Globus pallidus (tissue), 1 donor: ENCODE measurements at regions not wholly inside any gene's neighbourhood (a gene's known extent, or its start where the extent isn't known, plus 50 kb on each side); places are given as distances from the start of the nearest gene placed in this dataset.
"Not testable (repeated sequence)": the region's sequence is repeated elsewhere in the genome, so short reads cannot be mapped to it uniquely, and the experiment has no call there.

Experiments used
- DNase-seq: peaks from one replicate; pipeline ENCODE4 v3.0.0-alpha.2; 2015; ENCODE audit warnings: low spot score

DNA sequence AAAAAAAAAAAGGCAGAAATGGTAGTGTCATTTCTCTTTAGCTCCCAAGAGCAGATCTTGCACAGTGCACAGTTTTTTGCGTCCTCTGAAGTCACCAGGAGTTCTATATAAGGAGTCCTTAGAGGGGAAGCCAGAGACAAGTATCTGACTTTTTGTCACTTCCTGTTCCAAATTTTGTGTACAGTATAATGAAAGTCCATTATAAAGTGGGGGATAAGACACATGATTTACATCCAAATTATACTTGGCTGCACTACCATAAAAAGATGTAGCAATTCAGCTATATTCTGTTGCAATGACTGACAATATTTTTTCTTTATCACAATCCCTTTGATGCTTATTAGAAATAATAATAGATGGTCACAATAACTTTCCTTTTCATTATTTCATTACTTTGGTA, 1276.9 kb upstream of the ADGRL2 start:
- DNase-seq, result no peak

- not testable (repeated sequence) for DNase-seq
These were observed 1277.7 kb upstream of the ADGRL2 start for GRCh38 chr1:80523071-80523470.

DNA sequence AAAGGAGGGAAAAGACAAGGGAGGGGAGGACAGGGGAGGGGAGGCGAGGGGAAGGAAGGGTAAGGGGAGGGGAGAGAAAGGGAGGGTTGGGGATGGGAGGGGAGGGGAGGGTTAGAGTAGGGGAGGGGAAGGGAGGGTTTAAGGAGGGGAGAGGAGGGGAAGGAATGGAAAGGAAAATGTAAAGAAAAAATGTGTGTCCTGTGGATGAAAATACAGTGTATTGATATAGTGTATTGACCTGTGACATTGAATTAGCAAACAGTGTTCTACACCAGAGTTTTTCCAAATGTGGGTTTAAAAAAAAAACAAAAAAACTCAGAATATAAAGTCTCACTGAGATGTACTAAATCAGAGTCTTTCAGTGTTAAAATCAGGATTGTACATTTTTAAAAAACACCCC, 1279.8 kb upstream of the ADGRL2 start:
- DNase-seq, result no peak

GRCh38 chr1:80517062-80517461, 1283.7 kb upstream of the ADGRL2 start:
- no peak for DNase-seq

DNA sequence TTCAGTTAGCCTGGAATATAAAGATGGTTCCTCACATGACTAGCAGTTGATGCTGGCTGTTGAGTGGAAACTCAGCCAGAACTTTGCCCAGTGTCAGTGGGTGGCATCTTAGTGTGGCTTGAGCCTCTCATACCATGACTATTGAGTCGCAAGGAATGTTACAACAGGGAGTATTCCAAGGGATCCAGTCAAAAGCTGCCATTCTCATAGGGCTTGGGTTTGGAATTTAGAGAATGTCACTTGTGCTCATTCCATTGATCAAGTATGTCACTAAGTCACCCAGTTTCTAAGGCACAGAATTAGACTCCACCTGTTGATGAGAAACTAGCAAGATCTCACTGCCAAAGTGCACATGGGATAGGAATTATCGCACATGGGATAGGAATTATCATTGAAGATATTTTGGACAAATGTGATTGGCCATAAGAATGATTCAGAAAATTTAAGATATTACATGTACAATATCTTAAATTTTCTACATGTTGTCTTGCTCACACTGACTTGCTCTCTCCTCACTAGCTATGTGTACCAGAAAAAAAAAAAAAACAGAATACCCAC, 1290.7 kb upstream of the ADGRL2 start:
- no peak for DNase-seq

DNA sequence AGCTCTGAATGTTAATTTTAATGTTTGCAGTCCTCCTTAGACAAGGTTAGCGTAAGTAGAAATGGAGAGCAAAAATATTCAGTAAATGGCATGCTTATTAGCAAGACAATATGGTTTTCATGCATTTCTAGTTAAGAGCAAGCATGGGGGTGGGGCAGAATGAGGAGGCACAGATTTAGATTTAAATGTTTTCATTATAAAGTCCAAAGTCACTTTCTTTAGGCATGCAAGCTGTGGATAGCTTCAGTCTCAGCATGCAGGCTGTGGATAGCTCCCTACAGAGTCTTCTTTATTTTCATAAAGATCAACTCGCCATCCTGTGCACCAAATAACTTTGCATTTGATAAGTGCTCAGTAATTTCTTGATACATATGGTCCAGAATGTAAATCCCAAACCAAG, 1294.5 kb upstream of the ADGRL2 start:
- DNase-seq, result no peak

GRCh38 chr1:80498673-80499072, 1302.1 kb upstream of the ADGRL2 start:
- no peak for DNase-seq

DNA sequence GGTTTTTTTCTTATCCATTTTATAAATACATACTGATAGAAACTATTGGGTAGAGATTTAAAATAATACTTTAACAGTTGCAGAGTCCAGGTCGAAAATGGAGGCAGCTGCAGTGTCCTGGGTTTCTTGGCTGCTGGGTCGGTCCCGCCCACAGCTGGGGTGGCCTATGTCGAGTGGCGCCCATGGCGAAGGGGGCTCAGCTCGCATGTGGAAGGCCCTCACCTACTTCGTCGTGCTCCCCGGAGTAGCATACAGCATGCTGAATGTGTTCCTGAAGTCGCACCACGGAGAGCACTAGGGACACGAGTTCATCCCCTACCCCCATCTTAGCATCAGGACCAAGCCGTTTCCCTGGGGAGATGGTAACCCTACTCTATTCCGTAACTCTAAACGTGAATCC, 1304.9 kb upstream of the ADGRL2 start:
- DNase-seq, result no peak

DNA sequence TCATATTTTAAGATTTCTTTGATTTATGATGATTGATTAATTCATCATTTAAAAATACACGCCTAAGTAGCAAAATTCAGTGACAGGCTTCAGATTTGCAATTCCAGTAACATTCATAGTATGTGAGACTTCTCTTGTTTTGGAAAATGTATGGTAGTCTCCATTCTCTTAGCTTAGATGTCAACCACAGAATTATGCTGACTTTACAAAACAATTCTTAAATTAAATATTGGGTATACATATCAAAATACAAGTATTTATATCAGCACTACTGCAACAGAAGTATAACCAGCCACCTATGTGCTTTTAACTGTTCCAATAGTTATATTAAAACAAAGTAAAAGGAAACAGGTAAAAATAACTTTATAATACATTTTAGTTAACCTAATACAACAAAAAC, 1328.6 kb upstream of the ADGRL2 start:
- DNase-seq, result no peak

GRCh38 chr1:80468356-80468755, 1332.4 kb upstream of the ADGRL2 start:
- DNase-seq, result no peak

DNA sequence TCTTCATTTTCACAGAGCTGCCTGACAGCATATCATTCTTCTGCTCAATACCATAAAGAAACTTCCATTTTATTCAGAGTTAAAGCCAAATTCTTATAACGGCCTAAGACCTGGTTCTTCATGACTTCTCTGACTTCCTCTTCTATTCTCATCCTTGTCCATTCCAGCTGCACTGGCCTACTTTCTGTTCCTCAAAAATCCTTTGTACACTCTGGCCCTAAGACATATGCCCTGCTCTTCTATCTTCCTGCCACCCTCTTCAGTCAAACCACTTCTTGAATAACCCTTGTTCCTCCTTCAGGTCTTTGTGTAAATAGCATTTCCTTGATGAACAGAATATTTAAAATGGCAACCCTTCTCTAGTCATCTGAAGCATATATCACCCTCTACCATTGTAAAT, 1338.7 kb upstream of the ADGRL2 start:
- peak; percentile 31 for DNase-seq

DNA sequence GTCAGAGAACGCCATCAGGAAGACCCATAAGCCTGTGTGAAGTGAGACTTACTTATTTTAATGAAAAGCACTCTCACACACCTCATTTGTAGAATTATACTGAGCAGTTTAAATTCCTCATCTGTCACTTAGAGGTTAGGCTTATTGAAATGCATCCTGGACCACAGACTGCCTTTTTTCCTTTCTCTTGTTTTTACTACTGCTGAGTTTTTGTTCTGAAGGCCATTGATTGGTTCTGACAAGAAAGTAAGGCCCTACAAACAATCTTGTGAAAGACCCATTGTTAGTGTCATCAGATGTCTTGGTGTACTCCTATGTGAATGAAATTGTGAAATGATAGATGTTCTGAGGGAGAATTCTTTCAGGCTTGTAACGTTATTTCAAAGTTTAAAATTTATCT, 1343.3 kb upstream of the ADGRL2 start:
- DNase-seq, result no peak

GRCh38 chr1:80453775-80454174, 1347.0 kb upstream of the ADGRL2 start:
- no peak for DNase-seq

GRCh38 chr1:80450711-80451110, 1350.0 kb upstream of the ADGRL2 start:
- no peak for DNase-seq

GRCh38 chr1:80448081-80448480, 1352.7 kb upstream of the ADGRL2 start:
- DNase-seq, result no peak

- DNase-seq, result no peak
These were observed 1353.2 kb upstream of the ADGRL2 start for GRCh38 chr1:80447526-80447925.

- DNase-seq, result no peak
These were observed 1355.7 kb upstream of the ADGRL2 start for GRCh38 chr1:80445033-80445432.

- no peak for DNase-seq
These were observed 1356.6 kb upstream of the ADGRL2 start for GRCh38 chr1:80444171-80444570.

- DNase-seq, result no peak
These were observed 1359.1 kb upstream of the ADGRL2 start for GRCh38 chr1:80441664-80442063.

GRCh38 chr1:80436851-80437250, 1363.9 kb upstream of the ADGRL2 start:
- no peak for DNase-seq

- DNase-seq, result no peak
These were observed 1372.9 kb upstream of the ADGRL2 start for GRCh38 chr1:80427881-80428280.

DNA sequence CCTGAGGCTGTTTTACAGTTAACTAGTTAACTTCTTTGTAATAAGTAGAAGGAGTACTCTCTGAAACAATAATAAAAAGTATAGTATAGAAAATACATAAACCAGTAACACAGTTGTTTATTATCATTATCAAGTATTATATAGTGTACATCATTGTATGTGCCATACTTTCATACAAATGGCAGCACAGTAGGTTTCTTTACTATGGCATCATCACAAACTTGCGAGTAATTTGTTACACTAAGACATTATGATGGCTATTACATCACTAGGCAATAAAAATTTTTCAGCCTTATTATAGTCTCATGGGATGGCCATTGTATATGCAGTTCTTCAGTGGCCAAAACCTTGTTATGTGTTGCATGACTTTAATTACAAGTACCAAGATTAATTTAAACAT, 1376.5 kb upstream of the ADGRL2 start:
- DNase-seq, result no peak

DNA sequence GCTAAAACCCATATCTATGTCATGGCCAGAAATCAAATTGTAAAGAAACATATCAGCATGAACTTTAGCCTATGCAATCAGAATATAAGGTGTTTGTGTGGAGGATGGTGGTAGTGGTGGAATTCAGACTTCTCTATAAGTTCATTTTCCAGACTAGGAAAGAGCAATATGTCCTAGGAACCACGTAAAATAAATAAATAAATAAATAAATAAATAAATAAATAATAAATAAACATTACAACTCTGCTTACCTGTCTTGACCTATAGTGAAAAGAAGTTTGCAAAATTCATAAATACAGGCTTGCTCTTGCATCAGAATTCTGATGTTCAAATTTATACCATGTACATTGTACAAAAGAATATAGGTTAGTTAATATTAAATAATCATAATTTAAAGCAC, 1382.6 kb upstream of the ADGRL2 start:
- DNase-seq, result no peak

GRCh38 chr1:80417671-80418070, 1383.1 kb upstream of the ADGRL2 start:
- no peak for DNase-seq

DNA sequence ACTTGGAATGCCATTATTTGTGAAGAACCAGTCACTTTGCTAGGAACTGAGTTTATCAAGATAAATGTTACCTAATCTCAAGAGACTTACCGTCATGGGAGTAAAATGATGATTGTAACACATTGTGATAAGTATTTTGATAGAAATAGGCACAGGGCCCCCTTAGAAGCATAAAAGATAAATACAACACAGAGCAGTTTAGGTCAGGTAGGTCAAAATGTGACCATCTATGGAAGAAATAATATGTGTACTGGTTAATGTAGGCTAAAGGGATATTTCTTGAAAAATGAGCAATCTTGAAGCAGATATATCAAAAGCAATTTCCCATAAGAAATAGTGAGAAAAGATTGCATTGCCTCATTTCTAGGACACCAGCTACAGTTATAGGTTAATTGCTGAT, 1386.8 kb upstream of the ADGRL2 start:
- no peak for DNase-seq
